Suprapubic skin (tissue), 4 donors: ENCODE measurements at regions not wholly inside any gene's neighbourhood (a gene's known extent, or its start where the extent isn't known, plus 50 kb on each side); places are given as distances from the start of the nearest gene placed in this dataset.

Experiments
- DNase-seq, 2 donors: peaks; one replicate each; pipeline ENCODE4 v3.0.0-alpha.2; 2019; ENCODE audit warnings: low spot score in 2 of 2
- H3K27ac ChIP-seq: fragments of 200-600 bp; sonication (generic); one replicate; pipeline ENCODE4 v1.5.1; 2019
- H3K27me3 ChIP-seq: fragments of 200-600 bp; sonication (generic); one replicate; pipeline ENCODE4 v1.5.1; 2019
- H3K36me3 ChIP-seq: fragments of 200-600 bp; sonication (generic); one replicate; pipeline ENCODE4 v1.5.1; 2019
- H3K4me1 ChIP-seq: fragments of 200-600 bp; sonication (generic); one replicate; pipeline ENCODE4 v1.5.1; 2019
- H3K4me3 ChIP-seq: fragments of 200-600 bp; sonication (generic); one replicate; pipeline ENCODE4 v1.5.1; 2019; ENCODE audit warnings: mild to moderate bottlenecking
- H3K9me3 ChIP-seq: fragments of 200-600 bp; sonication (generic); one replicate; pipeline ENCODE4 v1.5.1; 2019
- CTCF ChIP-seq, 2 donors: fragments of 200-600 bp in 1 of 2; fragments of 450-650 bp in 1 of 2; sonication (generic) in 1 of 2; IDR thresholded peaks; one replicate each; pipeline ENCODE4 v1.5.1; 2016 to 2019; ENCODE audit warnings: antibody characterized with exemption in 2 of 2, mild to moderate bottlenecking in 1 of 2, moderate library complexity in 1 of 2
- EP300 ChIP-seq: sonication (generic); formaldehyde crosslinking; IDR thresholded peaks from one replicate; pipeline ENCODE4 v1.6.1; 2017; ENCODE audit warnings: antibody characterized with exemption
- POLR2A ChIP-seq, 2 donors: fragments of 450-650 bp; IDR thresholded peaks; one replicate each; pipeline ENCODE4 v1.6.1; 2017; ENCODE audit warnings: antibody characterized with exemption in 2 of 2, mild to moderate bottlenecking in 2 of 2, moderate library complexity in 2 of 2
- POLR2AphosphoS5 ChIP-seq, 3 donors: sonication (generic); formaldehyde crosslinking; IDR thresholded peaks; one replicate each; pipeline ENCODE4 v1.6.1; 2017; ENCODE audit warnings: antibody characterized with exemption in 3 of 3
- WGBS: methylation state at CpG from one replicate; pipeline ENCODE4 v1.1.5; 2018; 5-methylcytosine and 5-hydroxymethylcytosine counted together

GRCh38 chr3:88362428-88362827 lies 212.7 kb downstream of the C3orf38 start:
- WGBS = 61% methylated on average over 3 of the region's 3 CpGs
- H3K27me3 ChIP-seq = no peaks in the 10 kb centered on the region
- no peak for DNase-seq
- H3K36me3 ChIP-seq = no peaks in the 10 kb centered on the region
- TF ChIP-seq EP300 (no peak), POLR2AphosphoS5 (IDR thresholded peaks at IDR 0.05) (no peak), POLR2A (IDR thresholded peaks at IDR 0.05) (no peak), CTCF (IDR thresholded peaks at IDR 0.05) (no peak)
- no peaks in the 10 kb centered on the region for H3K4me1 ChIP-seq
- peaks cover 9% of the 10 kb centered on the region for H3K9me3 ChIP-seq
- H3K4me3 ChIP-seq = no peak overlapping the region
- no peak overlapping the region for H3K27ac ChIP-seq

- H3K36me3 ChIP-seq = no peaks in the 10 kb centered on the region
- no peak for TF ChIP-seq CTCF (IDR thresholded peaks at IDR 0.05)
- TF ChIP-seq POLR2A (IDR thresholded peaks at IDR 0.05) = no peak
- no peak for TF ChIP-seq EP300
- no peak for TF ChIP-seq POLR2AphosphoS5 (IDR thresholded peaks at IDR 0.05)
- no peak for DNase-seq
- no peak overlapping the region for H3K27ac ChIP-seq
- no peak overlapping the region for H3K4me3 ChIP-seq
- H3K4me1 ChIP-seq = no peaks in the 10 kb centered on the region
- H3K9me3 ChIP-seq = peaks cover 9% of the 10 kb centered on the region
- no peaks in the 10 kb centered on the region for H3K27me3 ChIP-seq
- 53% methylated on average over 2 of the region's 2 CpGs for WGBS
Measured at GRCh38 chr3:88364926-88365325, 215.2 kb downstream of the C3orf38 start.

- WGBS = 63% methylated on average over 1 of the region's 1 CpG
- H3K4me1 ChIP-seq = no peaks in the 10 kb centered on the region
- no peak for DNase-seq
- no peaks in the 10 kb centered on the region for H3K9me3 ChIP-seq
- TF ChIP-seq CTCF (IDR thresholded peaks at IDR 0.05) (no peak), POLR2AphosphoS5 (IDR thresholded peaks at IDR 0.05) (no peak), POLR2A (IDR thresholded peaks at IDR 0.05) (no peak), EP300 (no peak)
- H3K27ac ChIP-seq = no peak overlapping the region
- no peaks in the 10 kb centered on the region for H3K36me3 ChIP-seq
- no peak overlapping the region for H3K4me3 ChIP-seq
- H3K27me3 ChIP-seq = no peaks in the 10 kb centered on the region
Measured at GRCh38 chr3:88369337-88369736, 219.6 kb downstream of the C3orf38 start.

- 69% methylated on average over 2 of the region's 2 CpGs for WGBS
- TF ChIP-seq POLR2AphosphoS5 (IDR thresholded peaks at IDR 0.05) (no peak), EP300 (no peak), CTCF (IDR thresholded peaks at IDR 0.05) (no peak), POLR2A (IDR thresholded peaks at IDR 0.05) (no peak)
- no peaks in the 10 kb centered on the region for H3K27me3 ChIP-seq
- no peak for DNase-seq
- H3K9me3 ChIP-seq = no peaks in the 10 kb centered on the region
- no peak overlapping the region for H3K27ac ChIP-seq
- H3K4me1 ChIP-seq = no peaks in the 10 kb centered on the region
- H3K36me3 ChIP-seq = no peaks in the 10 kb centered on the region
- H3K4me3 ChIP-seq = no peak overlapping the region
Measured at GRCh38 chr3:88369767-88370166, 220.0 kb downstream of the C3orf38 start.

- WGBS = 72% methylated on average over 5 of the region's 5 CpGs
- no peaks in the 10 kb centered on the region for H3K4me1 ChIP-seq
- H3K4me3 ChIP-seq = no peak overlapping the region
- no peak for TF ChIP-seq EP300
- no peak for TF ChIP-seq POLR2A (IDR thresholded peaks at IDR 0.05)
- TF ChIP-seq POLR2AphosphoS5 (IDR thresholded peaks at IDR 0.05) = no peak
- TF ChIP-seq CTCF (IDR thresholded peaks at IDR 0.05) = no peak
- no peak overlapping the region for H3K27ac ChIP-seq
- peaks cover 4% of the 10 kb centered on the region for H3K9me3 ChIP-seq
- no peaks in the 10 kb centered on the region for H3K27me3 ChIP-seq
- no peak for DNase-seq
- H3K36me3 ChIP-seq = no peaks in the 10 kb centered on the region
Measured at GRCh38 chr3:88385090-88385489, 235.3 kb downstream of the C3orf38 start.
